ENCODE measurements at regions not wholly inside any gene's neighbourhood (a gene's known extent, or its start where the extent isn't known, plus 50 kb on each side); places are given as distances from the start of the nearest gene placed in this dataset.
"Not testable (repeated sequence)": the region's sequence is repeated elsewhere in the genome, so short reads cannot be mapped to it uniquely, and the experiment has no call there.

DNA sequence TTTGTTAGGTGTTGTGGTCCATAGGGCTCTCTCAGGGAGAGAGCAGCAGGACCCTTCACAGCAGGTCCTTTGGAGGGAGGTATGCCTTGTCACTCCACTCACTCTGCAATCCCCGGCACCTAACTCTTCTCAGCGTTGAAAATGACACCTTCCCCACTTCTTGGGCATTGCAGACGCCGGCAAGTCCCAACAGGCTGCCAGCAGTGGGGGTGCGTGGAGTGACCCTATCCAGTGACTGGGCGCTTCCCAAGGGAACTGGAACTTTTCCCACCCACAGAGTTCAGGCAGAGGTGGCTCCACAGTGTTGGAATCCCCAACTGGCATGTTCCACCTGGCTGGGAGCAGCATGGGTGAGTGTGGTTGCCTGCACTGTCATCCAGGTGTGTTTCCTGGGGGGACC is 705.1 kb upstream of the FRG1 start:
- no peak for TF ChIP-seq CTCF (IDR thresholded peaks at IDR 0.05)
- no peak for TF ChIP-seq EP300 (IDR thresholded peaks at IDR 0.05)
- TF ChIP-seq POLR2A (IDR thresholded peaks at IDR 0.05): no peak
- no peak for TF ChIP-seq POLR2AphosphoS5 (IDR thresholded peaks at IDR 0.05)
- Histone ChIP-seq H3K27ac (no peak overlapping the region), H3K4me1 (no peaks in the 10 kb centered on the region), H3K36me3 (no peaks in the 10 kb centered on the region), H3K4me3 (no peak overlapping the region), H3K9me3 (no peaks in the 10 kb centered on the region), H3K27me3 (no peaks in the 10 kb centered on the region)
- no CpG with 5 or more reads among the region's 6 CpGs for WGBS, 2 donors (ENCODE audit: low coverage in 1 of 2)
- no peak for ATAC-seq

DNA sequence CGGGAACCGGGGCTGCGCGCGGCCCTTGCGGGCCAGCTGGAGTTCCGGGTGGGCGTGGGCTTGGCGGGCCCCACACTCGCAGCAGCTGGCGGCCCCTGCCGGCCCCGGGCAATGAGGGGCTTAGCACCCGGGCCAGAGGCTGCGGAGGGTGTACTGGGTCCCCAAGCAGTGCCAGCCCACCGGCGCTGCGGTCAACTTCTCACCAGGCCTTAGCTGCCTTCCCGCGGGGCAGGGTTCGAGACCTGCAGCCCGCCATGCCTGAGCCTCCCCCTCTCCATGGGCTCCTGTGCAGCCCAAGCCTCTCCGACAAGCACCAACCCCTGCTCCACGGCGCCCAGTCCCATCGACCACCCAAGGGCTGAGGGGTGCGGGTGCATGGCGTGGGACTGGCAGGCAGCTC is 704.4 kb upstream of the FRG1 start:
- not testable (repeated sequence) for ATAC-seq, H3K36me3 ChIP-seq, H3K4me1 ChIP-seq, H3K9me3 ChIP-seq, H3K4me3 ChIP-seq, H3K27me3 ChIP-seq, H3K27ac ChIP-seq
- no CpG with 5 or more reads among the region's 28 CpGs for WGBS, 2 donors (ENCODE audit: low coverage in 1 of 2)

- no peak overlapping the region for H3K27ac ChIP-seq
- H3K4me3 ChIP-seq: no peak overlapping the region
- no peaks in the 10 kb centered on the region for H3K36me3 ChIP-seq
- H3K9me3 ChIP-seq: no peaks in the 10 kb centered on the region
- WGBS, 2 donors (ENCODE audit: low coverage in 1 of 2): 90 to 100% methylated on average over 2 of the region's 13 CpGs
- H3K4me1 ChIP-seq: no peaks in the 10 kb centered on the region
- H3K27me3 ChIP-seq: no peaks in the 10 kb centered on the region
- no peak for ATAC-seq
- TF ChIP-seq POLR2A (IDR thresholded peaks at IDR 0.05): no peak
- no peak for TF ChIP-seq CTCF (IDR thresholded peaks at IDR 0.05)
- TF ChIP-seq POLR2AphosphoS5 (IDR thresholded peaks at IDR 0.05): no peak
- TF ChIP-seq EP300 (IDR thresholded peaks at IDR 0.05): no peak
These were observed 703.3 kb upstream of the FRG1 start for GRCh38 chr4:189237340-189237739.

DNA sequence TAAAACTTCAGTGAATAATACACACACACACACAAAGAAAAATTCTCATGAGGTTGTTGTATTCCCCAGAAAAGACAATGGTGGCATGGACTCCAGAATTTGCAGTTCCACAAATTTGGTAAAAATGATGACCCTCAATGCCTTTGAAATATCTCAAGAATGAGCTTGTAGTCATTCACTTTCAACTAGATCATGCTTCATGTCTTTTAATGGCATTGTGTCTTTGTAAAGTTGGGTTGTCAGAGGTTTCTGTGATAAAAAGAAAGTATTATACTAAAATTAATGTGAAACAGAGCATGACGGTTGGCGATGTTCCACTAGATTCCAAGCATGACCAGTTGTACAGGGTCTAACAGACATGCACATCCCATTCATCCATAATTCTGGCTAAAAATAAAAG is 685.0 kb upstream of the FRG1 start:
- H3K27ac ChIP-seq: no peak overlapping the region
- H3K9me3 ChIP-seq: peaks cover 0 to 17% (median 0%) of the 10 kb centered on the region in 3 donors
- ATAC-seq: no peak
- H3K4me3 ChIP-seq: no peak overlapping the region
- no peaks in the 10 kb centered on the region for H3K27me3 ChIP-seq
- H3K36me3 ChIP-seq: no peaks in the 10 kb centered on the region
- H3K4me1 ChIP-seq: no peaks in the 10 kb centered on the region
- no peak for TF ChIP-seq CTCF (IDR thresholded peaks at IDR 0.05)
- TF ChIP-seq POLR2A (IDR thresholded peaks at IDR 0.05): no peak
- TF ChIP-seq POLR2AphosphoS5 (IDR thresholded peaks at IDR 0.05): no peak
- no peak for TF ChIP-seq EP300 (IDR thresholded peaks at IDR 0.05)
- WGBS, 2 donors (ENCODE audit: low coverage in 1 of 2): 74 to 97% methylated on average over 2 of the region's 2 CpGs

DNA sequence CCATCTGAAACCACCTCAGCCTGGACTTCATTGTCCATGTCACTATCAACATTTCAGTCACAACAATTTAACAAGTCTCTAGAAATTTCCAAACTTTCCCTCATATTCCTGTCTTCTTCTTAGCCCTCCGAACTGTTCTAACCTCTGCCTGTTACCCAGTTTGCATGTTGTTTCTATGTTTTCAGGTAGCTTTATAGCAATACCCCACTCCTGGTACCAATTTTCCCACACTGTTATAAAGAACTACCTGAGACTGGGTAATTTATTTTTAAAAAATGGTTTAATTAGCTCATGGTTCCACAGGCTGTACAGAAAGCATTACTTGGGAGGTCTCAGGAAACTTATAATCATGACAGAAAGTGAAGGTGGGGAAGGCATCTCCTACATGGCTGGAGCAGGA is 679.2 kb upstream of the FRG1 start:
- WGBS, 2 donors (ENCODE audit: low coverage in 1 of 2): 92% methylated on average over 1 of the region's 1 CpG; no CpG with 5 or more reads in 1 of the 2 donors

More for the DNA sequence above, 679.2 kb upstream of the FRG1 start:
- Histone ChIP-seq H3K27ac (no peak overlapping the region), H3K36me3 (no peaks in the 10 kb centered on the region), H3K9me3 (peaks cover 0 to 5% (median 0%) of the 10 kb centered on the region in 3 donors), H3K4me1 (no peaks in the 10 kb centered on the region), H3K4me3 (no peak overlapping the region), H3K27me3 (no peaks in the 10 kb centered on the region)
- TF ChIP-seq EP300 (IDR thresholded peaks at IDR 0.05): no peak
- TF ChIP-seq POLR2A (IDR thresholded peaks at IDR 0.05): no peak
- no peak for TF ChIP-seq CTCF (IDR thresholded peaks at IDR 0.05)
- no peak for TF ChIP-seq POLR2AphosphoS5 (IDR thresholded peaks at IDR 0.05)
- no peak for ATAC-seq

All from gastroesophageal sphincter (tissue), 4 donors.